ENCODE measurements at regions not wholly inside any gene's neighbourhood (a gene's known extent, or its start where the extent isn't known, plus 50 kb on each side); places are given as distances from the start of the nearest gene placed in this dataset.

DNA sequence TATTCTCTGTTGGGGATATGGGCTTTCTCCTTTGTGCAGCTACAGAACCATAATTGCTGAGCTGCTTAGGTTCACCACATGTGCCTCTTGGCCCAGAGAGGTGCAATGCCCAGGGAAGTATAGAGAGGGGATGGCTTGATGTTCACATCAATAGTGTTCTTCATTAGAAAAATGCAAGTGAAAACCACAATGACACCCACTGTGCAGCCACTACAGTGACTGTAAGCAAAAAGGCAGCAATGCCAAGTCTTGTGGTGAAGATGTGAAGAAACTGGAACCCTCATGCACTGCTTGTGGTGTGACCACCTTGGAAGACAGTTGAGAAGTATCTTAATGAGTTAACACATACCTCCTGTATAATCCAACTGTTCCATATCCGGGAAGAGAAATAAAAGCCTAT, 318.9 kb upstream of the ZMIZ1 start:
- Histone ChIP-seq H3K36me3 (ENCODE audit: insufficient read depth, low read length) (no peaks in the 10 kb centered on the region), H3K4me1 (ENCODE audit: insufficient read depth, low read length) (peaks cover under 1% of the 10 kb centered on the region), H3K9me3 (ENCODE audit: low read length) (no peaks in the 10 kb centered on the region), H3K27me3 (ENCODE audit: control insufficient read depth in 1 of 2, insufficient read depth in 2 of 2, low read length in 2 of 2) (no peaks in the 10 kb centered on the region), H3K4me3 (ENCODE audit: low read depth in 1 of 2, low read length in 2 of 2) (no peak overlapping the region), H3K9ac (ENCODE audit: low read length) (no peak overlapping the region), H3K27ac (ENCODE audit: low read depth, low read length) (no peak overlapping the region)

DNA sequence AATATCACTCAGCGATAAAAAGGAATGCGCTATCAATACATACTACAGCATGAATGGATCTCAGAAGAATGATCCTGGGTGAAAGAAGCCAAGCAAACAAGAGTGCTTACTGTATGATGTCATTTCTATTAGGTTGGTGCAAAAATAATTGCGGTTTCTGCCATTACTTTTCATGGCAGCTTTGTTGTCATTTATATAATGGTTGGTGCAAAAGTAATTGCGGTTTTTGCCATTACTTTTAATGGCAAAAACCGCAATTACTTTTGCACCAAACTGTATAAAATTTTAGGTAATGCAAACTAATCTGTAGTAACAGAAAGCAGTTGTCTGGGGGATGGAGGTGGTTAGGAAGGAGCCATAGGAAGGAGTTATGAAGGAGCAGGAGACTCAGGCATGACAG, 318.3 kb upstream of the ZMIZ1 start:
- Histone ChIP-seq H3K36me3 (ENCODE audit: insufficient read depth, low read length) (no peaks in the 10 kb centered on the region), H3K4me3 (ENCODE audit: low read depth in 1 of 2, low read length in 2 of 2) (no peak overlapping the region), H3K4me1 (ENCODE audit: insufficient read depth, low read length) (no peaks in the 10 kb centered on the region), H3K9ac (ENCODE audit: low read length) (no peak overlapping the region), H3K9me3 (ENCODE audit: low read length) (no peaks in the 10 kb centered on the region), H3K27ac (ENCODE audit: low read depth, low read length) (no peak overlapping the region), H3K27me3 (ENCODE audit: control insufficient read depth in 1 of 2, insufficient read depth in 2 of 2, low read length in 2 of 2) (no peaks in the 10 kb centered on the region)

DNA sequence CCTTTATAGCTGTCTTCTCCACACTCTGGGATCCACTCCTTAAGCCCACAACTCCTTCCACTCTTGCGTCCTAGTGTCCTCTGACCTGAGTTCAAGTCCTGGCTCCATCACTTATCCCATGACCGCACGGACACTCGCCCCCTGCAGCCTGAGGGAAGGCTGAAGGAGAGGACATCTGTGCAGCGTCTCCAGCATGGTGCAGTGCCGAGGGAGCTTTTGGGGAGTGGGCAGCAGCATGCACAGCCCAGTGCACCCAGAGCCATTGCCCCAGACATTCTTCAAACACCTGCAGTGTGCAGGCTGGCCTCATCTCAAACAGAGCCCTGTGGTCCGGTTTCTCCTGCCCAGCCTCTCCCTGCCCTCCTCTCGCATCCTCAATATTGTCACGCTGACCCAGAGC, 317.1 kb upstream of the ZMIZ1 start:
- no peaks in the 10 kb centered on the region for H3K9me3 ChIP-seq (ENCODE audit: low read length)
- no peaks in the 10 kb centered on the region for H3K27me3 ChIP-seq (ENCODE audit: control insufficient read depth in 1 of 2, insufficient read depth in 2 of 2, low read length in 2 of 2)
- no peak overlapping the region for H3K27ac ChIP-seq (ENCODE audit: low read depth, low read length)
- H3K36me3 ChIP-seq (ENCODE audit: insufficient read depth, low read length): no peaks in the 10 kb centered on the region
- H3K4me1 ChIP-seq (ENCODE audit: insufficient read depth, low read length): peaks cover 4% of the 10 kb centered on the region
- H3K9ac ChIP-seq (ENCODE audit: low read length): no peak overlapping the region
- no peak overlapping the region for H3K4me3 ChIP-seq (ENCODE audit: low read depth in 1 of 2, low read length in 2 of 2)

DNA sequence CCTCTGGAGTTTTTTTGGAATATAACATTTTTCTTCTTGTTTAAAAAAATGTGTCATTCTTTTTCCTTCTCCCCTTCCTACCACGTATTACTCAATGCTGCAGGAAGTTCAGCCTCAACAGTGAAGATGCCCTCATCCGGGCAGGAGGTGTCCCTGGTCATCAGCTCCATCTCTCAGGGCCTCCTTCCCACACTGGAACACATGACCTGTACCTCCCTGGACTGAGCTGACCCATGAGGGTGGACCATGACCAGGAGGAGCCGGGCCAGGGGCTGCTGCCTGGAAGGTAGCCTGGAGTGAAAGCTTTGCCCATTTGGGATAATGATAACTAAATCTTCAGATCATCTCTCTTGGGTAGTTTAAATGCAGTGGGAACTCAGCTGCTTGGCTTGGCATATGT, 316.5 kb upstream of the ZMIZ1 start:
- Histone ChIP-seq H3K27ac (ENCODE audit: low read depth, low read length) (no peak overlapping the region), H3K9me3 (ENCODE audit: low read length) (no peaks in the 10 kb centered on the region), H3K4me3 (ENCODE audit: low read depth in 1 of 2, low read length in 2 of 2) (no peak overlapping the region), H3K36me3 (ENCODE audit: insufficient read depth, low read length) (no peaks in the 10 kb centered on the region), H3K4me1 (ENCODE audit: insufficient read depth, low read length) (peaks cover 4% of the 10 kb centered on the region), H3K9ac (ENCODE audit: low read length) (no peak overlapping the region), H3K27me3 (ENCODE audit: control insufficient read depth in 1 of 2, insufficient read depth in 2 of 2, low read length in 2 of 2) (no peaks in the 10 kb centered on the region)

DNA sequence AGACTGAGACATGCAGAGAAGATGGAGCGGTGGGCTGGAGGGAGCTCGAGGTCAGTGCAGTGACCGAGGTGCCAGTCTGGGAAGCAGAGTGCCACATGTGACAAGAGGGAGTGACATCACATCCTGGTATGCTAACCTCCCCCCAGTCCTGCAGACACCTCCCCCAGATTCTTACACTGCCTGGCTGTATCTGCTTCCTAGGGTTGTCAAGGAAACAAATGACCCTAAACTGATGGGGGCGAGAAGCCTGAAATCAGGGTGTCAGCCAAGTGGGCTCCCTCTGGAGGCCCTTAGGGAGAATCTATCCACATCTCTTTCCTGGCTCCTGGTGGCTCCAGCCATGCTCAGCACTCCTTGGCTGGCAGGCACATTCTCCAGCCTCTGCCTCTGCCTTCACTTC, 316.1 kb upstream of the ZMIZ1 start:
- H3K9me3 ChIP-seq (ENCODE audit: low read length): no peaks in the 10 kb centered on the region
- no peak overlapping the region for H3K4me3 ChIP-seq (ENCODE audit: low read depth in 1 of 2, low read length in 2 of 2)
- H3K27me3 ChIP-seq (ENCODE audit: control insufficient read depth in 1 of 2, insufficient read depth in 2 of 2, low read length in 2 of 2): no peaks in the 10 kb centered on the region
- H3K9ac ChIP-seq (ENCODE audit: low read length): no peak overlapping the region
- H3K27ac ChIP-seq (ENCODE audit: low read depth, low read length): no peak overlapping the region
- H3K36me3 ChIP-seq (ENCODE audit: insufficient read depth, low read length): no peaks in the 10 kb centered on the region
- H3K4me1 ChIP-seq (ENCODE audit: insufficient read depth, low read length): peaks cover 4% of the 10 kb centered on the region

DNA sequence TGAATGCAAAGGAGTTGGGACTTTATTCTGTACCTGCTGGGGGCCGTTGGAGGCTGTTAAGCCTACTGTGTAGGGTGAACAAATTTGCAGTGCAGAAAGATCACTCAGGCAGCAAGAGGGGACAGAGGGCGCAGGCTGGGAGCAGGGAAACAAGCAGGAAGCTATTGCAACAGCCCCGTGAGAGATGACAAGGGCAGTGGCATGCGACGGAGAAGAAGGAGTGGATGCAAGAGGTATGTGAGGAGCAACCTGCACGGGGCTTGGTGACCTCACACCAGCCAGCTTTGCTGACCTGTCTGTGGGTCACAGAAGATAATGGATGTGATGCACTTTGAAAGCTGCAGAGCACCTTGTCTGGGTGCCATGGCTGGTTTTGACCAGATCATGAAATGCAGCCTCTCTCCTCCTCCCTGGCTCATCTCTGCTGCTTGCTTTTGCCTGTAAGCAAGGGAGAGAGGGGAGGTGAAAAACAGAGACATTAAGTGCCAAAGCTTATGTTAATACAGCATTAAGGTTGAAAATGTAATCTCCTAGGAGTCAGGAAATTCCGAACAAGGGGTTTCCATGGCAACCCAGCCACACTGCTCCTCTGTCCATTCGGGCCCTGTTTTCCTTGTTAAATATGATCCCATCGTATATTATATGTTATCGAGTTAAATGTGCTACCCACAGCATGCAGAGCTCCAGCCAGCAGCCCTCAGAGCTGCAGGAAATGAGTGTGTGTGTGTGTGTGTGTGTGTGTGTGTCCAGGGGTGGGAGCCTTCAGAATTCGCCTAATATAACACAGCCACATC, 314.3 kb upstream of the ZMIZ1 start:
- Histone ChIP-seq H3K9me3 (ENCODE audit: low read length) (no peaks in the 10 kb centered on the region), H3K9ac (ENCODE audit: low read length) (no peak overlapping the region), H3K27me3 (ENCODE audit: control insufficient read depth in 1 of 2, insufficient read depth in 2 of 2, low read length in 2 of 2) (no peaks in the 10 kb centered on the region), H3K36me3 (ENCODE audit: insufficient read depth, low read length) (no peaks in the 10 kb centered on the region), H3K4me3 (ENCODE audit: low read depth in 1 of 2, low read length in 2 of 2) (no peak overlapping the region), H3K27ac (ENCODE audit: low read depth, low read length) (no peak overlapping the region), H3K4me1 (ENCODE audit: insufficient read depth, low read length) (peaks cover 4% of the 10 kb centered on the region)

DNA sequence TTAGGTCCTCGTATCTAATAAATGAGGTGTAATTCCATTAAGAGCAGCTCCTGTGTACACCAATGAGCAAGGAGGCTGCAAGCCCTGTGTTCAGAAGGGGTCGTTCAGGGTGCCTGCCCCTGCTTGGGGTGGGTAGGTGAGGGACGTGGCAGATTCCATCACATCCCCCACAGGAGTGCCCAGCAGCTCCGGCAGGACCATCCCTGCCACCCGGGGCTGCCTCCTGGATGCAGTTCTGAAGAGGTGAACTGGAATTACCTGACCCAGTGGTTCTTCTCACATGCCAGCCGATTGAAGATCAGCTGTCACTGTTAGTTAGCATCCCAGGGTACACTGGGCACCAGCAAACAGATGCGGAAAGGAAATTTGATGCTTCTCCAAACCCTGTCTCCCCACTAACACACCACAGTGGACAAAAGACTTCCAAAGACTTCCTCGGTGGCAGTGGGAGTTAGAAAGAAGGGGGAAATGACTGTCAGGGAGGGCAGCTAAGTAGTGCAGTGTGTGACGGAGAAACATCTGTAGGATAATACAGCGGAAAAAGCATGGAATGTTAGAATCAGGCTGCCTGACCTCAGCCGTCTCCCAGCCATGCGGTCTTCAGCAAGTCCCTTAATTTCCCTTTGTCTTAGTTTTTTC, 313.6 kb upstream of the ZMIZ1 start:
- no peak overlapping the region for H3K27ac ChIP-seq (ENCODE audit: low read depth, low read length)
- peaks cover 4% of the 10 kb centered on the region for H3K4me1 ChIP-seq (ENCODE audit: insufficient read depth, low read length)
- no peaks in the 10 kb centered on the region for H3K36me3 ChIP-seq (ENCODE audit: insufficient read depth, low read length)
- H3K4me3 ChIP-seq (ENCODE audit: low read depth in 1 of 2, low read length in 2 of 2): no peak overlapping the region
- H3K9ac ChIP-seq (ENCODE audit: low read length): no peak overlapping the region
- no peaks in the 10 kb centered on the region for H3K27me3 ChIP-seq (ENCODE audit: control insufficient read depth in 1 of 2, insufficient read depth in 2 of 2, low read length in 2 of 2)
- H3K9me3 ChIP-seq (ENCODE audit: low read length): no peaks in the 10 kb centered on the region

DNA sequence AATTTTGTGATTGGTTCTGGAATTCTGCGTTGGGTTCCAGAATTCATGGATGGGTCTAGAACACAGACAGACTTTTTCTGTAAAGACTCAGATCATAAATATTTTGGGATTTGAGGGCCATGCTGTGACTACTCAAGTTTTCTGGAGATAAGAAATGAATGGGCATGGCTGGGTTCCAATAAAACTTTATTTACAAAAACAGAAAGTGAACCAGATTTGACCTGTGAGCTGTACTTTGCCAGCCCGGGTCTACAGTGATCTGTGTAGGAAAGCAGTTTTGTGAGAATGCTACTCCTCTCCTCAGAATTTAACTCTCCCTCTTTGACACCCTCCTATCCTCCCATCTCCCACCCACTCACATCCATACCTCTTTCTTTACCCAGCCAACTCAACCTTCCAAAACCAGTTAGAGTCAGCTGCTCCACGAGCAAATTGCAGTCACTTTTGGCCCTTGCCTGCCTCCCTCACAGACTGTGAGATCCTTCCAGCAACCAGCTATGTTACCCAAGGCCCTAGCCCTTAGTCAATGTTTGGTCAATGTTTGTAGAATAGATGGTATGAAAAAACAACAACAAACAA, 312.8 kb upstream of the ZMIZ1 start:
- no peak overlapping the region for H3K9ac ChIP-seq (ENCODE audit: low read length)
- H3K27me3 ChIP-seq (ENCODE audit: control insufficient read depth in 1 of 2, insufficient read depth in 2 of 2, low read length in 2 of 2): no peaks in the 10 kb centered on the region
- H3K4me1 ChIP-seq (ENCODE audit: insufficient read depth, low read length): peaks cover 4% of the 10 kb centered on the region
- H3K36me3 ChIP-seq (ENCODE audit: insufficient read depth, low read length): no peaks in the 10 kb centered on the region
- no peak overlapping the region for H3K27ac ChIP-seq (ENCODE audit: low read depth, low read length)
- H3K9me3 ChIP-seq (ENCODE audit: low read length): no peaks in the 10 kb centered on the region
- no peak overlapping the region for H3K4me3 ChIP-seq (ENCODE audit: low read depth in 1 of 2, low read length in 2 of 2)

DNA sequence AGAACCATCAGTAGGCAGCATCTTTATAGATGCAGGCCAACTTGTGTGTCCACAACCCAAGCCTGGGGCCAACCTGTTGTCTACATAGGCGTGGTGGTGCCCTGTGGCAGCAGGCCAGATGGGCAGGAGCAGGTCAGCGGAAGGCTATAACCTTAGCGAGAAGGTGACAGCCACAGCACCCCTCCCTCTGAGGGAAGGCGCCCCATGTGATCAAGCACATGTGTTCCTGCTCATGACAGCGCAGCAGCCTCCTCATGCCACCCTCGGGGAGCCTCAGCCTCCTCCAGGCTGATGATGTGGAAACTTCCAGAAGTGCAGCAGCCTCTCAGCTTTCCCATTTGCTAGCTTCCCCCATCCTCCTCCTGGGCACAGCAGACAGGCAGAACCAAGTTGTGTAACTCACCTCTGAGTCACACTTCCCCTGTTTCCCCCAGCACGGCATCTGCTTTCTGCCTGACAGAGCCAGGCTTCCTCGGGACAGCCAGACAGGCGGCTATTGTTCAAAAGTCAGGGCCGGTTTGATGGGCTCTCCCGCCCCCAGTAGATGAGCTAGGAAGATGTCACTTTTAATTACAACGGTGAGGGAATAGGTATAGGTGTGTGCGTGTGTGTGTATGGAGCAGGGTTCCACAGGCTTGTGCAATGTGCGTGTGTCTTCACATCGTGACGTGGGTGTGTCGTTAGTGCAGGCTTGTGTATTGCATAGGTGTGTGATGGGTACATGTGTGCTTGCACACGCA, 312.0 kb upstream of the ZMIZ1 start:
- H3K4me3 ChIP-seq (ENCODE audit: low read depth in 1 of 2, low read length in 2 of 2): no peak overlapping the region
- peaks cover 4% of the 10 kb centered on the region for H3K4me1 ChIP-seq (ENCODE audit: insufficient read depth, low read length)
- H3K36me3 ChIP-seq (ENCODE audit: insufficient read depth, low read length): no peaks in the 10 kb centered on the region
- H3K27me3 ChIP-seq (ENCODE audit: control insufficient read depth in 1 of 2, insufficient read depth in 2 of 2, low read length in 2 of 2): no peaks in the 10 kb centered on the region
- H3K27ac ChIP-seq (ENCODE audit: low read depth, low read length): no peak overlapping the region
- no peak overlapping the region for H3K9ac ChIP-seq (ENCODE audit: low read length)
- no peaks in the 10 kb centered on the region for H3K9me3 ChIP-seq (ENCODE audit: low read length)

DNA sequence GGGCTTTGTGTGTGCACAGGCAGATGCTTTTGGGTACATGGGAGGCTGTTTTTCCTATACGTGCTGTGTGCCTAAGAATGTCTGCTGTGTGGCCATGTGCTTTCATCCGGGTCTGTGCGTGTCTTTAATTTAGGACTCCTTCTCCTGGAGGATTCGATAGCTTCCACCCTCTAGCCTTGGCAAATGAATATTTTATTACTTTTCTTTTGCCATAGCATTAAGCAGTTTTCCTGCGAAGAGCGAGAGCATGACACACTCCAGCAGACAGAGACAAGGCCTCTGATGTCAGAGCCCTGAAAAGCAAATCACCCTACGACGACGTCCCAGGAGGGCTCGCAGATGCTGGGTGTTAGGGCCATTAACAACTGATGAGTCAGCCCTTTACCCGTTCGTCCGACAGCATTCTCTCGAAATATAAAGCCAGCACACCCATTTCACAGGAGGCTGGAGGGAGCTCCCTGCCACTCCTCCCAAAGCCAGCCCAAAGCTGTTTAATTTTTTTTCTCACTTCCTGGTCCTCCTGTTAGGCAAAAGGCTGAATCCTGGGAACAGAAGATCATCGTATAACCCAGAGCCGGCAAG, 311.3 kb upstream of the ZMIZ1 start:
- Histone ChIP-seq H3K9ac (ENCODE audit: low read length) (no peak overlapping the region), H3K9me3 (ENCODE audit: low read length) (no peaks in the 10 kb centered on the region), H3K4me1 (ENCODE audit: insufficient read depth, low read length) (peaks cover 4% of the 10 kb centered on the region), H3K36me3 (ENCODE audit: insufficient read depth, low read length) (no peaks in the 10 kb centered on the region), H3K27ac (ENCODE audit: low read depth, low read length) (no peak overlapping the region), H3K27me3 (ENCODE audit: control insufficient read depth in 1 of 2, insufficient read depth in 2 of 2, low read length in 2 of 2) (no peaks in the 10 kb centered on the region), H3K4me3 (ENCODE audit: low read depth in 1 of 2, low read length in 2 of 2) (no peak overlapping the region)

DNA sequence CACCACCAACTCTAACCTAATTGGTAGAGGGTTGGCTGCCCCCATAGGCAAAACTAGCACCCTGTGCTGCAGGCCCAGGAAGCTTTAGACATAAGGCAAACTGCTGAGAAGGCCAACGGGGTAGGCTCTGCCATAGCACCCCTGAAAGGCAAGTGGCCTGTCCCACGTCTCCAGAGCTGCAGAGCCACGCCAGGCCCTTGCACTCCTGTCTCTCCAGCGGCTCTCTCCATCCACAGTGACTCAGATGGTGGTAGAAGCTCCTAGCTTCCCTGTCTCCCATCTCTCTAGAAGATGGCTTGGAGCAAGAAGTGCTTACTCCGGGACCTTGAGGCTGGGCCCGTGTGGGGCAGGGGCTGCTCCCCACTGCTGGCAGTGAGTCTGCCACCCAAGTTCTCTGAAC, 310.6 kb upstream of the ZMIZ1 start:
- no peak overlapping the region for H3K9ac ChIP-seq (ENCODE audit: low read length)
- H3K27ac ChIP-seq (ENCODE audit: low read depth, low read length): no peak overlapping the region
- no peak overlapping the region for H3K4me3 ChIP-seq (ENCODE audit: low read depth in 1 of 2, low read length in 2 of 2)
- H3K4me1 ChIP-seq (ENCODE audit: insufficient read depth, low read length): peaks cover 10% of the 10 kb centered on the region
- H3K9me3 ChIP-seq (ENCODE audit: low read length): no peaks in the 10 kb centered on the region
- H3K36me3 ChIP-seq (ENCODE audit: insufficient read depth, low read length): no peaks in the 10 kb centered on the region
- H3K27me3 ChIP-seq (ENCODE audit: control insufficient read depth in 1 of 2, insufficient read depth in 2 of 2, low read length in 2 of 2): no peaks in the 10 kb centered on the region
